GDM1 (cell line): ENCODE measurements at regions not wholly inside any gene's neighbourhood (a gene's known extent, or its start where the extent isn't known, plus 50 kb on each side); places are given as distances from the start of the nearest gene placed in this dataset.

Experiments used
- DNase-seq: peaks from one replicate; lab custom pipeline; 2025; lab: John Stamatoyannopoulos, UW

DNA sequence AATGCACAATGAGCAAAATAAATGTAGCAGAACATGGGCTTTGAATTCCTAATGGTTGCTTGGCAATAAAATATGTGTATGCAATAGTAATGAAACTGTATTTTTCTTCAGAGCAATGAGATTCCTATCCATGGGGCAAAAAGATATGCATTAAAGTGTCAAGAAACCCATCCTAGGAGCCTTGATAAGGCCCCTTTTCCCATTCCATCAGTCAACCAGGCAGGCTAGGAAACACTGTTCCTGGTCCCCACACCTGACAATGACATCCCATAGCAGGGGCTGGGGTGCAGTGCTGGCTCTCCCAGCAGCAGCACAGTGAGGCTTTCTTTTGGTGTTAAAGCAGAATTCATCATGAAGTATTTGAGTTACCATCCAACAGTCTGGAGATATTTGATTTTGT is 113.3 kb upstream of the AGTR1 start:
- DNase-seq, result no peak

DNA sequence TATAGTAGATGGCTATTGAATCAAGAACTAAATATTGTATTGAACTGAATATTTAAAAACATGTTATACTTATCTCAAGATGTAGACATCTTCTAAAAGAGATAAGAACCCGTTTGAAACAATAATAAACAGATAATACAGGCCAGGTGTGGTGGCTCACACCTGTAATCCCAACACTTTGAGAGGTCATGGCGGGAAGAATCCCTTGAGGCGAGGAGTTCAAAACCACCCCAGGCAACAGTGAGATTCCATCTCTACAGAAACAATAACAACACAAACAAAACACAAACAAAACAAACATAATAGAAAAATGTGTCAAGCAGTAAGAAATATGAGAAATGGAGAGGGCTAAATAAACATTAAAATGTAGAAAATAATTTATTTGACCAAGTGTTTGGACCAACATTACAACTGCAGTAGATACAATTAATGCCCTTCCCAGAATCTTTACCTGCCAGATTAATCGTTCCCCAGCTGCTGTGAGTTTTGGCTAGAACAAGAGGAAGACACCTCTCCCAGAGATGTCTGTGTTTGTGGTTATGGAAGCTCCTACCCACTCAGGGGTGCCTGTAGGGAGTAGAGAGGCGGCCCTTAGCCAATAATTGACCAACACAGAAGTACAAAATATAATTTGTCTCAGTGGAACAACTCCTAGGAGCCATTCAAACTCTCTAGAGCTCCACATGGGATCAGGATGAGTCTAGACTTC is 111.9 kb upstream of the AGTR1 start:
- no peak for DNase-seq

DNA sequence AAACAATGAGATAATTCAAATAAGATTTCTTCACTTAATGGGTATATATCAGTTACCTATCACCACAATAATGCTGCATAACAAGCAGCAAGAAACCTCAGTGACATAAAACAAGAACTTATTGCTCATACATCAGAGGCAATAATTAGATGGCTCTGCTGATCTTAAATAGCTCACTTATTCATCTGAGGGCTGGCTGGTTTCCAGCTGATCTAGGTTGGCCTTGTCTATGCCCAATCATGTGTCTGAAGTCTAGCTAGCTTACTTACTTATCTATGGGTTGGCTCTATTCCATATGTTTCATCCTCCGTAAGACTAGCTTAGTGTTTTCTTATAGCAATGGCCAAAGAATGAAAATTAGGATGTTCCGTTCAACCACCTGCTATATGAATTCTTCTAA is 109.4 kb upstream of the AGTR1 start:
- no peak for DNase-seq

DNA sequence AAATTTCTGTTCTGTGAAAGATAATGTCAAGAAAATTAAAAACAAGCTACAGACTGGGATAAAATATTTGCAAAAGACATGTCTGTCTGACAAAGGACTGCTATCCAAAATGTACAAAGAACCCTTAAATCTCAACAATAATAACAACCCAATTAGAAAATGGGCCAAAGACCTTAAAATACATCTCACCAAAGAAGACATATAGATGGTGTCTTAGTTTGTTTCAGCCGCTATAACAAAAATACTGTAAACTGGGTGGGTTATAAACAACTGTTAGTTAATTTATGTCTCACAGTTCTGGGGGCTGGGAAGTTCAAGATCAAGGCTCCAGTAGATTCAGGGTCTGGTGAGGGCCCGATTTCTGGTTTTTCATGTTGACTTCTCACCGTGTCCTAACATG is 106.2 kb upstream of the AGTR1 start:
- DNase-seq, result no peak

DNA sequence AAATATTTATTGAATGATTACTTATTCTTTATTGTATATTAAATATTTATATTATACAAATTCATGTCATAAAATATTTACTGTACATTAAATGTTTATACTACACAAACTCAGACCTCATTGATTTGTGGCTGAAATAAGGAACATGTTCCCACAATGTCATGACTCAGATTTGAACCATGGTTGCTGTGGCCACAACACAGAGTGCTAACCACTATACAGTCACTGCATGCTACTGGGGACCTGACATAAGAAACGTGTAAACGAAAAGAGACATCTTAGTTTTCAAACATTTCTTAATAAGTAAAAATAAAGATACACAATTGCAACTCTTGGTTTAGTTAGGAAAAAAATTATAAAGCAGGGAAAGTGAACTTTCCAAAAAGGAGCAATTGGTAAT is 99.1 kb upstream of the AGTR1 start:
- DNase-seq, result no peak

DNA sequence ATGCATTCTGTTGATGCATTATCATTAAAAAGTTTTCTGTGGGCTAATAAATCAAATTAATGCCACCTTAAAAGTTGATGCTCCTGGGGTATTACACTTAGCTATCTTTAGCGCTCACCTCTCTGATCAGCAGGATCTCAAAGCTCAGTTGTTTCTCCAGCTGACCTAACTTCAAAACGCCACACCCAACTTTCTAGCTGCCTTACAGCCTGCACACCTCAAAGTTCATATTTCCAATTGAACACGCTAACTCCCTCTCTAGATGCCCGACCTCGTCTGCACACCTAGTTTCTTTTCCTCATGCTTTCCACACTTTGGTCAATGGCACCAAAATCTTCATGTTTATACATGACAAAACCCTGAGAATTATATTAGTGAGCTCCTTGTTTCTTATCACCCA is 98.2 kb upstream of the AGTR1 start:
- no peak for DNase-seq

DNA sequence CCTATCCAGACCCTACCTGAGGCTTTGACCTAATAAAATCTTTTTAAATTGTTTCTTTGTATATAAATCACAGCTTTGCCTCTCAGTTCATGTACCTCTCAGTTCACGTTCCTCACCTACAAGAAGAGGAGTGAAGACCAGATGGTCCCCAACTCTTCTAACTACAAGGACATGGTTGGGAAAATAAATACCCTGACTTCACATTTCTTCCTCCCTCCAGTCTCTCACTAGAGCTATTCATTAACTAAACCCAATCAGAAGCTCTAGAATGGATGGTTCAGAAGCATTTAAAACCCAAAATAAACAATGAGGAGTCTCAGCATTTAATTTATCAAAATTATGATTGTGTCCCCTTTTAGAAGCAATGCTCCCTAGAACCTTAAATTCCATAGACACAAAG is 97.3 kb upstream of the AGTR1 start:
- DNase-seq, result no peak

DNA sequence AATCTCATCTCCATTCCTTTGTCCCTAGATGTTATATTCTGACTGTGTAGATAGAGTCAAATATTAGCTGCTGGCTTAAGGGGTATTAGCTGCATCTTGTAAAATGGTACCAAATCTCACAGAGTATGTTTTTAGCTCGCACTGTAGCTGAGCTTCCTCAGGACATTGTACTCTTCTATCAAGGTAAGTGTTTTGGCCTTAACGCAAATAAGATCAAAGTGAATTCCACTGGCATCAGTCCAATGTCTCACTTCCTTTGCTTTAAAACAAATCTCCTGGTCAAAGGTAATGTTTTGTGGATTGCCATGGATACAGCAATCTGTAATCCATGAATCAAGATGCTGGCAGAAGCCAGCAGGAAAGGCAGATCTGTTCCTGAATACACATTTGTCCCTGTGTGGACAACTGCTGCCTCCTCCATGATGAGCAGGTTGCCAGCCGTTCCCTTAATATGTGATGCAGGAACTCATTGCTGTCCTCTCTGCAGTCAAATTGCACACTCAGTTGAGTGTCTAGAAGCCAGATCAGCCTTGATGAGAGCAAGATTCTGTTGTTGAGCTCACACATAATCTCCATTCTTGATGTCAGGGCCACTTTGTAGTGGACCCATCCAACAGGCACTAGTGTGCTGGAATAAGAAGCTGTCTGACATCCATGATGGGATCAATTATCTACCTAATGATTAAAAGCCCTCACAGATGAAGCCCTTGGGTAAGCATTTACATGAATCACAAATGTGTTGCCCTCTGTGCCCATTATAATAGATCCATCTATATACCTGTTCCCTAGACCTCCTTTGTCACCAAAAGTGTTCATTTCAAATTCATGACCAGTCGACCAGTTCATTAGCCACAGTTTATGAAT is 96.6 kb upstream of the AGTR1 start:
- DNase-seq, result no peak

DNA sequence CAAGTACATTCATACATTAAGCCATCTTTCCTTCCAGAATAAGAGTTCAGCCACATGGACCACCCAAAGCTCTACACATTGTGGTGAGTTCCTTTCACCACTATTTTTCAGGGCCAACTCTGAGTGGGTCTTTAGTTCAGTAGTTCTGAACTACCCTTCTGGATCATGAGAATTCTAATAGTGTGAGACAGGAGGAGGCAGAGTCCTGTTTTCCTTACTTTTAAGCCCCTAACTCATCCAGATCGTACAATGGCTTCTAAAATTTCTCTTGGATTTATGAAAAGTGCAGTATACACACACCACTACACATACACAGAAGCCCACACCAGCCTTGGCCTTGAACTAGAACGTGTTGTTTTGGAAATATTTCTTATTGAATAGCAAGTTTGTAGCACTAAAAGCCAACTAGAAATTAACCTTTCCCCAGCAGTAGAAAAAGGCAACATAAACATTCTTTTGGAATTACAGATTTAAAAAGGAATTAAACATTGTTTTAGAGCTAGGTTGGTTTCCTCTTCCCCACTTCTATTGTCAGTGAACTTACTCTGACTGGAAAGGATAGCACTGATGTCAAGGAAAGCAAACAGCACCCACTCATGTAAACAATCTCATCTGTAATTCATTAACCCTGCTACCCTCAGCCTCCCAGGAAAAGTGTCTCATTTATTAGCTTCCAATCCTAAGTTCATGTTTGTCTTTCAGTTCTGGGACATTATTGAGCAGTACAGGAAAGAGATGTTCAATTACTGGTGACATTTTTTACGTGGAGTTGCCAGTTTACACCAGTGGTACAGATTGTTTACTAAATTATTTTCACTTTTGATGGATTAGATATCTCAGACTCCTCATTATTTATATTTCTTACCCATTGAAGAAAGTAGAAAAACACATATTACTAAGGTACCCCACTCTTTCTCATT is 95.7 kb upstream of the AGTR1 start:
- DNase-seq, result no peak

DNA sequence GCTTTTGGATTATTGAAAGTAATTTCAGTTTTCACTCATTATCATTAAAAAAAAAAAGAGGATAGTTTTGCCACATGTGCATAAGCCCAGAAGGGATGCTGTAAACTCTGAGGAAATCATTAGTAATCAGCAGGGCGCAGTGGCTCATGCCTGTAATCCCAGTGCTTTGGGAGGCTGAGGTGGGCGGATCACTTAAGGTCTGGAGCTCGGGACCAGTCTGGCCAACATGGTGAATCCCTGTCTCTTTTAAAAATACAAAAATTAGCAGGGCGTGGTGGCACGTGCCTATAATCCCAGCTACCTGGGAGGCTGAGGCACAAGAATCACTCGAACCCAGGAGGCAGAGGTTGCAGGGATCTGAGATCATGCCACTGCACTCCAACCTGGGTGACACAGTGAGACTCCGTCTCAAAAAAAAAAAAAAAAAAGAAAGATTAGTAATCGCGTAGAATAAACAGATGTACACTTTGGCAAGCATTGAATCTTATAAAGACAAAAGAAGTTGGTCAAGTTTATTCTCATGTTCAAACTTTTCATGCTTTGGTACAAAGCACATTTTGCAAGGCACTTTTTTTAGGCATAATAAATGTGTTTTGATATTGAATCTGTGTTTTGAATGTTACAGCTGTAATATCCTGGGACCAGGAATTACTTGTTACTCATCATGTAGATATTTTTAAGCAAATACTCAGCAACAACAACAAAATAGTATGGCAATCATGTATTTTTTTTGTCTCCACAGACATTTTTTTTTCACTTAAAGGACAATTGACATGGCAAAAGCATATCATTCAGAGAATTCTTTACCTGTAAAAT is 93.2 kb upstream of the AGTR1 start:
- DNase-seq, result no peak

DNA sequence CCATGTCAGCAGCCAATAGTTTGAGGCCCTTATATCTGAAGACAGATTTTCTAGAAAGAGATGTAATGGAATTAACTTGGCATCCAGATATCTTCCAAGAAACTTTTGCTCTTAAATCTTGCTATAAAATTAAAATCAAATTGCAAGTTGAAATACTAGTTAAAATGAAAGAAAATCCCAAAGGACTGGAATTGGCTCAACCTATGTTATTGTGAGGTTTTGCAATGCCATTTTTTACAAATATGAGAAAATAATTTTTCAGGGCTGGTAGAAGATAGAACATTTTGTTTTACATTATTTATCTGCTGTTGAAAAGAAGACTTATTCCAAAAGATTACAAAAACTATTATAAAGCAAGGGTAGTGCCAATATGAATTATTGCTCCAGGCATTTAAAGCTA is 92.2 kb upstream of the AGTR1 start:
- DNase-seq, result no peak

DNA sequence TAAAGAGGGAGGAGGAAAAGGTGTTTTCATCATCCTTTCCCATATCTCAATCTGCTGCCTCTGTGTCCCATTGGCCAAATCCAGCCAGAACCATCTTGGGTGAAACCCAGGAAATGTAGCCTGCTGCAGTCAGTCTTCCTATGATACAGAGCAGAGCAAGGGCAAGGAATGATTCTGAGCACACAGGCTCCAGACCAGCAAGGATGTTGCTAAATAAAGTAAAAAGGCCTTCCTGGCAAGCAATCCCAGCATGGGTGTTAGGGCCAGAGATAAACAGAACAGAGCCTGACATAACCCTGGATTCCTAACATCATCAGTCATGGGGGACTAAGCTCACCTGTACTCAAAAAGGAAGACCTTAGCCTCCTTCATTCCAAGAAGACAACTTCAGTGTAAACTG is 90.7 kb upstream of the AGTR1 start:
- no peak for DNase-seq

DNA sequence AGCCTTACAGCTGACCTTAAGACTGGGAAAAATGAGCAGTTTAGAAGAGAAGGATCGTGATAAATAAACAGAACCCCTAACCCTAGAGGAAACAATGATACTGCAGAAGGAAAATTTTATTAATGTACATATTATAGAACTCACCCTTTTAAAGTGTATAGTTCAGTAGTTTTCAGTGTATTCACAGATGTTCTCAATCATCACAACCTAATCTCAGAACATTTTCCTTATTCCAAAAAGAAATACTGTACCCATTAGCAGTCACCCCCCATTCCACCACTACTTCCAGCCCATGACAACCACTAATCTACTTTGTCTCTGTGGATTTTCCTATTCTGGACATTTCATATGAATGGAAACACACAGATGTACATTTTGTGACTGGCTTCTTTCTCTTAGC is 90.2 kb upstream of the AGTR1 start:
- DNase-seq, result no peak

DNA sequence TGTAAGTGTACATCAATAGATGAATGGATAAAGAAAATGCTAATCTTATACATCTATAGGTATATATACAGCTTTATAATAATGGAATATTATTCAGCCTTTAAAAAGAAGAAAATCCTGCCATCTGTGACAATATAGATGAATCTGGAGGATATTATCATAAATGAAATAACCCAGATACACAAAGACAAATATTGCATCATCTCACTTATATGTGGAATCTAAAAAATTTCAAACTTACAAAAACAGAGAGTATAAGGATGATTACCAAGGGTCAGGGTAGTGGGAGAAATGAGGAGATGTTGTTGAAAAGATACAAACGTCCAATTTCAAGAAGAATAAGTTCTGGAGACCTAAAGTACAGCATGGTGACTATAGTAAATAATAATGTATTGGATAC is 85.4 kb upstream of the AGTR1 start:
- DNase-seq, result no peak

DNA sequence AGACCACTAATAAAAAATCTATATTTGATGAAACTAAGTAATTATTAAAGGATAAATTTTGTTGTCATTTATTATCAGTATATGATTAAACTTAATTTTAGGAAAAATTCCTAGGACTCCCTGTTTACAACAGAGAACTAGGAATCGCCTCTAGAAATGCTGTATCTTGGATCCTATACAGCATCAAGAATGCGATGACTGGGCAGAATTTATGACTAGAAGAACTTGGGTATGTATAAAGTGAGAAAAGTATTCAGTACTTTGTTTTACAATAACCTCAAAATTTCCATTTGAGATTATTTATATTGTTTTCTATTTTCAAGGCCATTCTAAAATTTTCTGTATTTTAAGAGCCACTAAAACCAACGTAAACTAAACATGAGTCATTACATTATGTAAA is 82.3 kb upstream of the AGTR1 start:
- no peak for DNase-seq

DNA sequence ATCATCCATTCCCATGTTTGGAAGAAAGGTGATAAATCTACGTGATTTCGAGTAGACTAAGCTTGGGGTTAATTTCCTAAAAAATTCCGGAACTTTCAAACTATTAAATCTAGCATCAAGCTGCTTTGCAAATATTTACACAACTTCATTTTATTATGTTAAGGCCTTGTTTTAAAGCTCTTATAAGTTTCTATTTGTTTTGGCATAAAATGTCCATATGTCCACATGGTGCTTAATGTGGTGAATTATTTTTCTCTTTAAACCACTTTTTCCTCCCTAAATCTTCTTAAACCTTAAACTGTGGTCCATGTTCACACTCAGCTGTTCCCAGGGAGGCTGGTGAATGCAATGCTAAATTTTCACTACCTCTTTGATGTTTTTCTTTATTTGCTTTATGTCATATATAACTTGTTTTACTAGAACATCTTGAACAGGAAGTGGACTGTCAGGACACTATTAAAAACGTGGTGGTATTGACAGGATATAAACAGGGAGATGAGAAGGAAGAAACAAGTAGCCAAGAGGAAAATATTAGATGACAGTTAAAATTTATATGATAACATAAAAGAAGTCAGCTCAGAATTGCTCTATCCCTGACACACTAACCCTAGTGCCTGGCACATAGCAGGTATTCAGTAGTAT is 72.5 kb upstream of the AGTR1 start:
- no peak for DNase-seq

DNA sequence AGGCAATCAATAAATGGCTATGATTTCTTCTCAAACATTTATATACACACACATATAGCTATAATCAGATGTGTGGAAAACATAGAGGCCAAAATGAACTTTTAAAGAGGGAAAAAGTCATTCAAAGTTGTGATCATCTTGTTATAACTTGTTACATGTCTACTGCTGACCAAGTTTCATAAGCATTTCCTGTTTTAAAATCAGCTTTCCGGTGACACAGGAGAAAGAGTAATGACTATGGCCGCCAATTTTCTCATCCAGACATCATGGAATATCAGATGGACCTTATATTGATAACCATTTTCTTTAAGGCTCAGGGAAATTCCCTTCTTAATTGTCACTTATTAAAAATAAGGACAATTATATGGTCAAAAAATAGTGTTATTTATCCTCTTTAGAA is 71.7 kb upstream of the AGTR1 start:
- DNase-seq, result no peak

DNA sequence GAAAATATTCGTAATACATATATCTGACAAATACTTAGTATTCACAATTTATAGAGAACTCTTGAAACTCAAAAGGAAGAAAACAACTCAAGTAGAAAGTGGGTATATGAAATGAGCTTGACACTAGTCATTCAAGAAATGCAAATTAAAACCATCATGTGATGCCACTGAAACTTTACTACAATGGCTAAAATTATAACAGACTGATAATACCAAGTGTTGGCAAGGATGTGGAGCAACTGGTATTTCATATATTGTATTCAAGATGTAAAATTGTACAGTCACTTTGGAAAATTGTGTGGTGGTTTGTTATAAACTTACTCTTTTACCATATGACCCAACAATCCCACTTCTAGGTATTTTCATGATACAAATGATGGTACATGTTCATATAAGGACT is 68.7 kb upstream of the AGTR1 start:
- no peak for DNase-seq

DNA sequence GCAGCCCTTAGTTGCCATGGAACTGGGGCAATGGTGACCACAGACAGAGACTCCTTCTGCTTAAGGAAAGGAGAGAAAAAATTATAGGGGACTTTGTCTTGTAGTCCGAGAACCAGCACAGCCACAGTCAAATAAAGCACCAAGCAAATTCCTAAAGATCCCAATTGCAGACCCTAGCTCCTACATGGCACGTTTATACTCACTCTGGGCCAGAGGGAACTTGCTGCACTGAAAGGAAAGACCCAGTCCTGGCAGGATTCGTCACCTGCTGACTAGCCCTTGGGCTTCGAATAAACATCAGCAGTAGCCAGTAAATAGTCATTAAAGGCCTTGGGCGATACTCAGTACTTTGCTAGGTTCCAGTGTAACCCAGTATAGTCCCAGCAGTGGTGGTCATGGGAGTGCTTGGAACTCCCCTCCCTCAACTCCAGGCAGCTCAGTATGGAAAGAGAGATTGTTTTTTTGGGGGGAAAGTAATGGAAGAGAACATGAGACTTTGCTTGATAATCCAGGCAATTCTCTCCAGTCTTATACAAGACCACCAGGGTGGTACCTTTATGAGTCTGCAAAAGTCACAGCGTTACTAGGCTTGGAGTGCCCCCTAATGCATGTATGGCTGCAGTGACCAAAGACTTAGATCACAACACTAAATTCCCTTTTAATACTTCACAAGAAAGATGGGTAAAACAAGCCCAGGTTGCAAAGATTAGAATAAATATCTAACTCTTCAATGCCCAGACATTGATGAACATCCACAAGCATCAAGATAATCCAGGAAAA is 66.4 kb upstream of the AGTR1 start:
- DNase-seq, result no peak

DNA sequence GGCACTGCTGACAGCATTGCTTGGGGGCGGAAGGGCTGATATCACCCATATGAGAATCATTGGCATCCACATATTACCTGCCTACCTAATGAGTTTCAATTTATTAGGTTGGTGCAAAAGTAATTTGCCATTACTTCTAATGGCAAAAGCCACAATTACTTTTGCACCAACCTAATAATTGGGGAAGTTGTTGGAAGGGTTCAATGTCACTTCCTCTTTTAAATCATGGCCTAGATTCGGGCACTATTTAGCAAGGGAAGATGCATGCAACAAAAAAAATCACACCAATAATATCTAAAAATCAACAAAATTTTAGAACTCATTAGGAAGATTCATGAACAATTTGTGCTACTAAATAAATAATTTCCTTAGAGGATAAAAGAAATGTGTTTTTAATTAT is 56.0 kb upstream of the AGTR1 start:
- no peak for DNase-seq

DNA sequence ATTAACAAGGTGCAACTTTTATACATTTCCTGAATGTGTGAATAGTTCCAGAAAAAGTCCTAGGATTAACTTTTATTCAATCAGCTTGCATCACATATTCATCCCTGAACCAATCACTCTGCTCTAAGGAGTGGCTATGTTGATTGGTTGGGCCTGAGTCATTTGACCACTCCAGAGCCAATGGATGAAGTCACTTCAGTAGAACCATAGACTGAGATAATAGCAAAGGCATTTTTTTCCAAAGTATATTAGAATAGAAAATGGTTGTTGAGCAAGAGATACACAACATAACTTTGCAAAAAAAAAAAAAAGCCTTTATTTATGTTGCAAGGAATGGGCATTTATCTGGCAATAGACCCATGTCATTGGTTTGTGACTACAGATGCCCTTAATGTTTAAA is 55.5 kb upstream of the AGTR1 start:
- DNase-seq, result no peak
